ENCODE measurements at regions not wholly inside any gene's neighbourhood (a gene's known extent, or its start where the extent isn't known, plus 50 kb on each side); places are given as distances from the start of the nearest gene placed in this dataset.

GRCh38 chr1:60864722-60865121, 217.6 kb upstream of the NFIA start:
- no peak overlapping the region for H2AFZ ChIP-seq (ENCODE audit: low read length)
- H3K27me3 ChIP-seq (ENCODE audit: control insufficient read depth, insufficient read depth, low read length): no peaks in the 10 kb centered on the region
- H3K36me3 ChIP-seq (ENCODE audit: control insufficient read depth, insufficient read depth, low read length): no peaks in the 10 kb centered on the region
- no peaks in the 10 kb centered on the region for H3K79me2 ChIP-seq (ENCODE audit: control insufficient read depth, insufficient read depth, low read length)
- H3K4me1 ChIP-seq (ENCODE audit: control insufficient read depth, extremely low read depth, insufficient read depth, low read length): no peaks in the 10 kb centered on the region
- no peaks in the 10 kb centered on the region for H4K20me1 ChIP-seq (ENCODE audit: control insufficient read depth, extremely low read depth, insufficient read depth, low read length)
- TF ChIP-seq EZH2 (IDR thresholded peaks at IDR 0.05; ENCODE audit: low read length, missing control alignments): no peak
- TF ChIP-seq, protein P1, sequence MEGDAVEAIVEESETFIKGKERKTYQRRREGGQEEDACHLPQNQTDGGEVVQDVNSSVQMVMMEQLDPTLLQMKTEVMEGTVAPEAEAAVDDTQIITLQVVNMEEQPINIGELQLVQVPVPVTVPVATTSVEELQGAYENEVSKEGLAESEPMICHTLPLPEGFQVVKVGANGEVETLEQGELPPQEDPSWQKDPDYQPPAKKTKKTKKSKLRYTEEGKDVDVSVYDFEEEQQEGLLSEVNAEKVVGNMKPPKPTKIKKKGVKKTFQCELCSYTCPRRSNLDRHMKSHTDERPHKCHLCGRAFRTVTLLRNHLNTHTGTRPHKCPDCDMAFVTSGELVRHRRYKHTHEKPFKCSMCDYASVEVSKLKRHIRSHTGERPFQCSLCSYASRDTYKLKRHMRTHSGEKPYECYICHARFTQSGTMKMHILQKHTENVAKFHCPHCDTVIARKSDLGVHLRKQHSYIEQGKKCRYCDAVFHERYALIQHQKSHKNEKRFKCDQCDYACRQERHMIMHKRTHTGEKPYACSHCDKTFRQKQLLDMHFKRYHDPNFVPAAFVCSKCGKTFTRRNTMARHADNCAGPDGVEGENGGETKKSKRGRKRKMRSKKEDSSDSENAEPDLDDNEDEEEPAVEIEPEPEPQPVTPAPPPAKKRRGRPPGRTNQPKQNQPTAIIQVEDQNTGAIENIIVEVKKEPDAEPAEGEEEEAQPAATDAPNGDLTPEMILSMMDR (conservative IDR thresholded peaks at IDR 0.05 in 1 of 2, IDR thresholded peaks at IDR 0.05 in 1 of 2; ENCODE audit: low read depth in 1 of 2, low read length in 2 of 2): no peak
- no peaks in the 10 kb centered on the region for H3K9me3 ChIP-seq (ENCODE audit: control insufficient read depth, insufficient read depth, low read depth, low read length)
- H3K4me3 ChIP-seq (replicated peaks in 1 of 4; ENCODE audit: control extremely low read depth in 1 of 4, insufficient read depth in 1 of 4, low read depth in 3 of 4, low read length in 4 of 4): no peak overlapping the region
- no peak for DNase-seq (ENCODE audit: low read depth in 2 of 2)
- no peak overlapping the region for H3K4me2 ChIP-seq (ENCODE audit: extremely low read depth, insufficient read depth, low read length)
- no peak overlapping the region for H3K27ac ChIP-seq (ENCODE audit: insufficient read depth, low read length)
- no peak overlapping the region for H3K9ac ChIP-seq (ENCODE audit: insufficient read depth, low read length)

DNA sequence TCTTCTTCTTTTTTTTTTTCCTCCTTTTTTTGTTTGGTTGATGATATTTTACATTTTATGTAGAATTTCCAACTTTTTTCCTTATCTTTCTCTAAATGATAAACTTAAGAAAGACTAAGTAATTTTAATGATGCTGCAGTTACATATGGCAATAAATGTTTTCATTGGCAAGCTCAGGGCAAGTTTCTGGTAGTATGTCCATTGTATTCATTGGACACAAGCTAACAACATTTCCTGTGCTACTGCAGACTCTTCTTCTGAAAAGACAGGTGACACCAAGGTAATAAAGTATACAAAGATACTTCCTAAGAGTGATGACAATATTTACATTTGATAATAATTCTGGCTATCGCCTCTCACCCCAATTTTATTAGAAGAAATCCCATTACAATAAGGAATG, 219.2 kb upstream of the NFIA start:
- TF ChIP-seq, protein P1 (conservative IDR thresholded peaks at IDR 0.05 in 1 of 2, IDR thresholded peaks at IDR 0.05 in 1 of 2; ENCODE audit: low read depth in 1 of 2, low read length in 2 of 2): no peak
- TF ChIP-seq EZH2 (IDR thresholded peaks at IDR 0.05; ENCODE audit: low read length, missing control alignments): no peak
- no peaks in the 10 kb centered on the region for H3K4me1 ChIP-seq (ENCODE audit: control insufficient read depth, extremely low read depth, insufficient read depth, low read length)
- H4K20me1 ChIP-seq (ENCODE audit: control insufficient read depth, extremely low read depth, insufficient read depth, low read length): no peaks in the 10 kb centered on the region
- H3K4me2 ChIP-seq (ENCODE audit: extremely low read depth, insufficient read depth, low read length): no peak overlapping the region
- no peaks in the 10 kb centered on the region for H3K27me3 ChIP-seq (ENCODE audit: control insufficient read depth, insufficient read depth, low read length)
- no peak overlapping the region for H2AFZ ChIP-seq (ENCODE audit: low read length)
- H3K9ac ChIP-seq (ENCODE audit: insufficient read depth, low read length): no peak overlapping the region
- no peaks in the 10 kb centered on the region for H3K9me3 ChIP-seq (ENCODE audit: control insufficient read depth, insufficient read depth, low read depth, low read length)
- no peaks in the 10 kb centered on the region for H3K36me3 ChIP-seq (ENCODE audit: control insufficient read depth, insufficient read depth, low read length)
- no peak overlapping the region for H3K27ac ChIP-seq (ENCODE audit: insufficient read depth, low read length)
- no peaks in the 10 kb centered on the region for H3K79me2 ChIP-seq (ENCODE audit: control insufficient read depth, insufficient read depth, low read length)
- no peak for DNase-seq (ENCODE audit: low read depth in 2 of 2)
- H3K4me3 ChIP-seq (replicated peaks in 1 of 4; ENCODE audit: control extremely low read depth in 1 of 4, insufficient read depth in 1 of 4, low read depth in 3 of 4, low read length in 4 of 4): no peak overlapping the region

- H3K27ac ChIP-seq (ENCODE audit: insufficient read depth, low read length): no peak overlapping the region
- no peak for DNase-seq (ENCODE audit: low read depth in 2 of 2)
- TF ChIP-seq, protein P1 (conservative IDR thresholded peaks at IDR 0.05 in 1 of 2, IDR thresholded peaks at IDR 0.05 in 1 of 2; ENCODE audit: low read depth in 1 of 2, low read length in 2 of 2): no peak
- no peak for TF ChIP-seq EZH2 (IDR thresholded peaks at IDR 0.05; ENCODE audit: low read length, missing control alignments)
Observed at GRCh38 chr1:60861961-60862567, 220.3 kb upstream of the NFIA start.

More at GRCh38 chr1:60861961-60862567, 220.3 kb upstream of the NFIA start:
- no peaks in the 10 kb centered on the region for H3K36me3 ChIP-seq (ENCODE audit: control insufficient read depth, insufficient read depth, low read length)
- no peak overlapping the region for H3K9ac ChIP-seq (ENCODE audit: insufficient read depth, low read length)
- no peaks in the 10 kb centered on the region for H3K4me1 ChIP-seq (ENCODE audit: control insufficient read depth, extremely low read depth, insufficient read depth, low read length)
- no peaks in the 10 kb centered on the region for H3K79me2 ChIP-seq (ENCODE audit: control insufficient read depth, insufficient read depth, low read length)
- no peak overlapping the region for H2AFZ ChIP-seq (ENCODE audit: low read length)
- H3K27me3 ChIP-seq (ENCODE audit: control insufficient read depth, insufficient read depth, low read length): no peaks in the 10 kb centered on the region
- H3K9me3 ChIP-seq (ENCODE audit: control insufficient read depth, insufficient read depth, low read depth, low read length): no peaks in the 10 kb centered on the region
- no peaks in the 10 kb centered on the region for H4K20me1 ChIP-seq (ENCODE audit: control insufficient read depth, extremely low read depth, insufficient read depth, low read length)
- H3K4me2 ChIP-seq (ENCODE audit: extremely low read depth, insufficient read depth, low read length): no peak overlapping the region
- H3K4me3 ChIP-seq (replicated peaks in 1 of 4; ENCODE audit: control extremely low read depth in 1 of 4, insufficient read depth in 1 of 4, low read depth in 3 of 4, low read length in 4 of 4): no peak overlapping the region

Measured in fibroblast of lung (primary cell).